ENCODE measurements at regions not wholly inside any gene's neighbourhood (a gene's known extent, or its start where the extent isn't known, plus 50 kb on each side); places are given as distances from the start of the nearest gene placed in this dataset.

GRCh38 chr11:69215216-69215615, 59.5 kb downstream of the SMIM38 start:
- TF ChIP-seq ZFP3 (CRISPR knock-in tag; IDR thresholded peaks at IDR 0.05) (no peak), ISL1 (CRISPR knock-in tag; IDR thresholded peaks at IDR 0.05) (no peak), RARB (CRISPR knock-in tag; IDR thresholded peaks at IDR 0.05) (no peak), CSRNP3 (CRISPR knock-in tag; IDR thresholded peaks at IDR 0.05) (no peak), TCF4 (CRISPR knock-in tag; IDR thresholded peaks at IDR 0.05; ENCODE audit: borderline replicate concordance) (no peak), CREB5 (CRISPR knock-in tag; IDR thresholded peaks at IDR 0.05; ENCODE audit: low read depth) (no peak), ZNF565 (CRISPR knock-in tag; conservative IDR thresholded peaks at IDR 0.05; ENCODE audit: low read depth) (no peak), OSR1 (CRISPR knock-in tag; IDR thresholded peaks at IDR 0.05) (no peak), ESRRG (CRISPR knock-in tag; IDR thresholded peaks at IDR 0.05) (no peak), CSDC2 (CRISPR knock-in tag; IDR thresholded peaks at IDR 0.05) (no peak), ZNF8 (CRISPR knock-in tag; IDR thresholded peaks at IDR 0.05) (no peak), ZNF70 (CRISPR knock-in tag; IDR thresholded peaks at IDR 0.05) (no peak), PATZ1 (CRISPR knock-in tag; IDR thresholded peaks at IDR 0.05; ENCODE audit: borderline replicate concordance) (no peak)
